22Rv1 (cell line): ENCODE measurements at regions not wholly inside any gene's neighbourhood (a gene's known extent, or its start where the extent isn't known, plus 50 kb on each side); places are given as distances from the start of the nearest gene placed in this dataset.

Source experiments
- ZFX ChIP-seq: fragments of 450-650 bp; IDR thresholded peaks from 2 replicates; pipeline ENCODE4 v1.6.1; 2017; ENCODE audit warnings: antibody characterized with exemption, borderline replicate concordance
- TF ChIP-seq, protein P1 (sequence below): fragments of 450-650 bp; IDR thresholded peaks from 2 replicates; pipeline ENCODE4 v1.5.1; 2017; ENCODE audit warnings: mild to moderate bottlenecking

GRCh38 chr2:19000776-19001175 lies 357.6 kb downstream of the OSR1 start:
- TF ChIP-seq, protein P1, sequence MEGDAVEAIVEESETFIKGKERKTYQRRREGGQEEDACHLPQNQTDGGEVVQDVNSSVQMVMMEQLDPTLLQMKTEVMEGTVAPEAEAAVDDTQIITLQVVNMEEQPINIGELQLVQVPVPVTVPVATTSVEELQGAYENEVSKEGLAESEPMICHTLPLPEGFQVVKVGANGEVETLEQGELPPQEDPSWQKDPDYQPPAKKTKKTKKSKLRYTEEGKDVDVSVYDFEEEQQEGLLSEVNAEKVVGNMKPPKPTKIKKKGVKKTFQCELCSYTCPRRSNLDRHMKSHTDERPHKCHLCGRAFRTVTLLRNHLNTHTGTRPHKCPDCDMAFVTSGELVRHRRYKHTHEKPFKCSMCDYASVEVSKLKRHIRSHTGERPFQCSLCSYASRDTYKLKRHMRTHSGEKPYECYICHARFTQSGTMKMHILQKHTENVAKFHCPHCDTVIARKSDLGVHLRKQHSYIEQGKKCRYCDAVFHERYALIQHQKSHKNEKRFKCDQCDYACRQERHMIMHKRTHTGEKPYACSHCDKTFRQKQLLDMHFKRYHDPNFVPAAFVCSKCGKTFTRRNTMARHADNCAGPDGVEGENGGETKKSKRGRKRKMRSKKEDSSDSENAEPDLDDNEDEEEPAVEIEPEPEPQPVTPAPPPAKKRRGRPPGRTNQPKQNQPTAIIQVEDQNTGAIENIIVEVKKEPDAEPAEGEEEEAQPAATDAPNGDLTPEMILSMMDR = no peak
- TF ChIP-seq ZFX = no peak
